Suppressor macrophage treated with lipopolysaccharide for 4 hours (primary cell): ENCODE measurements at regions not wholly inside any gene's neighbourhood (a gene's known extent, or its start where the extent isn't known, plus 50 kb on each side); places are given as distances from the start of the nearest gene placed in this dataset.
"Not testable (repeated sequence)": the region's sequence is repeated elsewhere in the genome, so short reads cannot be mapped to it uniquely, and the experiment has no call there.

Experiments
- DNase-seq: peaks from one replicate; pipeline ENCODE4 v3.0.0-alpha.2; 2020

- DNase-seq: no peak
Observed at GRCh38 chr2:120539937-120540718, 194.2 kb downstream of the INHBB start.

DNA sequence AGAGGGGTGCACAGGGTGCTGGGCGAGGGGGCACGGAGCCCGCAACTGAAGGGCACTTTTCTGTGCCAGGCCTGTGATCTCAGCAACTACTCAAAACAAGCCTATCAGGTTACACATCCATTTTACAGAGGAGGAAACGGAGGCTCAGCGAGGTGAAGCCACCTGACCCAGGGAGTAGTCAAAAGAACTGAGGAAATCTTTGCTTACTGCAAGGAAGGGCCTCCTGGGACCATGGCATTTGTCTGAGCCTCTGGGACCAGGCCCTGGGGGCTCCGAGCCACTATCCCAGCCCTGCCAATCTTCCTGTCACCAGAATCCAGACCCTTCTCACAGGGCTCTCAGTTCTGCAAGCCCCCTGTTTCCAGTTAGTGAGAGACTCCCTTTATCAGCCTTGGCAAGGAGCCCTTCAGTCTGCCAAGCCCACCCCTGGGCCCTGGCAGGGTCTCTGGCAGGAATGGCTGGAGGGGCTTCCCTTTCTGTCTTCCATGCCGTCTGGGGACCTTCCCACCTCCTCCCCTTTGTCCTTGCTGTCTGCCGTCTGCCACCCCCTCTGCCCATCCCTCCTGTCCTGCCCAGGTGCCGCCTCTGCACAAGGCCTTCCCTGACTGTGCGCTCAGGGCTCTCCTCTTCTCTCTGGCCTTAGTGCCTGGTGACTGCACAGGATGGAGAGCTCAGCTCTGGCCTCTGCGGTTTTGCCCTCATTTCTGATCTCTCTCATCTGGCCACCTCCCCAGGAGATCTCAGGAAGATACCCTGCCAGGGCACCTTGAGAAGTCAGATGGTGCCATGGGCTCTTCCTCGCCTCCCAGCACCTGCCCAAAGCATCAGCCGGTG, 194.7 kb upstream of the GLI2 start:
- no peak for DNase-seq

DNA sequence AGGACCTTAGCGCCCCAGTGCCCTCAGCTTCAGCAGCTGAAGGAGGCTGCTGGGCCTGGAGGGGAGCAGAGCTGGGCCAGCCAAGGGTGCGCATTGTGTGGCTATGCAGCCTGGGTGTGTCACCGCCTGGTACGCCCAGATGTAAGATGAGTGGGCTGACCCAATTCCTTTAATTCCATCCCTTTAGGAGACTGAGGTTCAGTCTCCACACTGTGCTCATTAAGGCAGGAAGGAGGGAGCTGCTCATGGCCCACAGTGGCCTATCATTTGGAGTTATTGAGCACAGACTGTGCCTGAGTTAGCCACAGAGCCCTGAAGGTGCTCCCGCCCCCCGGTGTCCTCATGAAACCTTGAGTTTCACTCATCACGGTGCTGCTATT, 194.1 kb upstream of the GLI2 start:
- no peak for DNase-seq

DNA sequence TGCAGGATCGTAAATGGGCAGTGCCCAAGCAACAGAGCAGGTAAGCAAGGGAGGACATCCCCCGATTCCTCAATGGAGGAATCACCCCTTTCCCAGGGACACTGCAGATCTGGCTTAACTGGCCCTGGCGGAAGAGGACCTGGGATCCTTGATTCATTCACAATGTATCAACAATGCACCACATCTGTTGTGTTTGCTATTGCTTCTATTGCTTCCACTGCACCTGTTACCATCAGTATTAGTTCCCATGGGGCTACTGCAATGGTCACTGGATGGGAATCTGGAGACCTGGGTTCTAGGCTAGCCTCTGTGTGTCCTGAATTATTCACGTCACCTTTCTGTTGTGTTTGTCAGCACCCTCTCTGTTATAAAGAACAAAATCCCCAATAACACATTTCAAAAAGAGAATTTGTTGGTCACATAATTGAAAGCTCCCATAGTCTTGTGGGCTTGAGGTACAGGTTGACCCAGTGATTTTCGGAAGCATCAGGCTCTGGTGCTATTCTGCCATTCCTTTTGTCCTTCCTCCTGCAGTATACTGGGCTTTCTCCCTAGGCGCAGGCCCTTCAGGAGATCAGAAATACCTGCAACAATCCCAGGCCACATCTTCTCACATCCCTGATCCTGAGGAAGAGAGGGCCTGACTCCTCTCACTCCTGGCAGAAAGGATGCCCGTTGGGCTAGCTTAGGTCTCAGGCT, 193.5 kb upstream of the GLI2 start:
- no peak for DNase-seq

DNA sequence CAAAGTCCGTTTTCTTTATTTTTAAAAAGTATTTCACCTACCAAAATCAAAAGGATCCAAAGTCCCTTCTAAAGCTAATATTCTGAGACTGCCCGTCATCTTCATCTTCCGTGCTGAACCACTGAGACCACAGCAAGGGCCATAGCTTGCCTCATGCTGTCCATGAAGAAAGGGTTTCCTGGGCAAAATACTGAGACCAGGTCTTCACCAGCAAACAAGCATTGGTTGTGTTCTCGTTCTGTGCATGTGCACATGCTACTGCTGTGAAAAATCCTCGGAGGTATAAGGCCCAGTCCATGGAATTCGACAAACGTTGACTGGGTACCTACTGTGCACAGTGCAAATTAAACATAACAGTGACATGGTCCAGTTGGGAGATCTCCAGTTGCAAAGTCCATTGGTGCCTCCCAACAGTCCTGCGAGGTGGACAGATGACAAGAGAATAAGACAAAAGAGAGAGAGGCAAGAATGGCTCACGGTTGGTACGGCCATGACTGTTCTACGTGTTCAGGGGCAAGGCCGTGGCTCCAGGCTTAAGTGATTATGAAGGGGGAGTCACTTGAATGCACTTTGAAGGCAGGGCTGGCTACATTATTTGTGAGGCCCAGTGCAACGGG, 192.6 kb upstream of the GLI2 start:
- no peak for DNase-seq

DNA sequence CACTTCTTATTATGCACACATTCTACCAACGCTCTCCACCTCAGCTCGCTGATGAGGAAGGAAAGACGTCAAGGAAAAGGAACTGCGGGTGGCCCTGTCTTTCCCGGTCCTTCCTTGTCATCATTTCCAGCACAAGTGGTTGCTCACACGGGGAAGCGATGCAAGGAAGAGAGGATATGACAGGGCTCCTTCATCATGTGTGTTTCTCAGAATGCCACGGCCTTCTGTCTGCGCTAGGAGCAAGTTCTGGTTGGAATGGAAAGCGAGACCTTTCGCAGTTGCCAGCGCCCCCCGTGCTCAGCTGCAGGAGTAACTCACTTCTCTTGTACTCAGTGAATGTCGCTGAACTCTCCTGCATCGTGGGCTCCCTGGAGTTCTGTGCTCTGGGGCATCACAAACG, 191.8 kb upstream of the GLI2 start:
- peak; percentile 58 for DNase-seq

DNA sequence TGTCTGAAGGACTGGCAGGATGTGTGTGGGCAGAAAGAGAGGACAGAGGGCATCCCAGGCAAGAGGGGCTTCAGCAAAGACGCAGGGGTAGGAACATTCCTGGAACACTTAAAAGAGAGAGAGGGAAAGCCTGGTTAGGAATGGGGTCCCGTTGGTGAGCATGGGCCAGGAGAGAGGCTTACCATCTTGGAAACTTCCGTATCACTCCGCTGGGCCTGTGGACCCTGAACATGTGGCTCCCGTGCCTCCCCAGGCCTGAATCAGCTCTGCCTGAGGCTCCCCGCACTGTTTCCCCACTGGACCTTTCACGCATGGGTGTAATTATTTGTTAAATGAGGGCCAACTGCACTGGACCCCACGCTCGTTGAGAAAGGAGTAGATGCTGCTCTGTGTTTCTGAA, 191.1 kb upstream of the GLI2 start:
- DNase-seq: no peak

DNA sequence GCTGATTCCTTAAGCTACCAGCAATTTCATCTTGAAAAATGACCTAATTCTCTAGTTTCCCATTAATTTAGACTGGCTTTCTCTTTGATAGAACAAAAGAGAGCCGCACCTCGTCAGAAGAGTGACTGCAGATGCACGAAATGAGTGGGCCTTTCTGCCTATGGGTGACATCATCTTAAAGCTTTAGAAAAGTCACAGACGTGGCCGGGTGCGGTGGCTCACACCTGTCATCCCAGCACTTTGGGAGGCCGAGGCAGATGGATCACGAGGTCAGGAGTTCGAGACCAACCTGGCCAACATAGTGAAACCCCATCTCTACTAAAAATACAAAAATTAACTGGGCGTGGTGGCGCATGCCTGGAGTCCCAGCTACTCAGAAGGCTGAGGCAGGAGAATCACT, 190.7 kb upstream of the GLI2 start:
- DNase-seq: not testable (repeated sequence)

GRCh38 chr2:120545521-120546047, 190.1 kb upstream of the GLI2 start:
- no peak for DNase-seq

GRCh38 chr2:120546048-120546864, 189.4 kb upstream of the GLI2 start:
- peak; percentile 73 for DNase-seq

- no peak for DNase-seq
Observed at GRCh38 chr2:120546865-120547390, 188.7 kb upstream of the GLI2 start.

DNA sequence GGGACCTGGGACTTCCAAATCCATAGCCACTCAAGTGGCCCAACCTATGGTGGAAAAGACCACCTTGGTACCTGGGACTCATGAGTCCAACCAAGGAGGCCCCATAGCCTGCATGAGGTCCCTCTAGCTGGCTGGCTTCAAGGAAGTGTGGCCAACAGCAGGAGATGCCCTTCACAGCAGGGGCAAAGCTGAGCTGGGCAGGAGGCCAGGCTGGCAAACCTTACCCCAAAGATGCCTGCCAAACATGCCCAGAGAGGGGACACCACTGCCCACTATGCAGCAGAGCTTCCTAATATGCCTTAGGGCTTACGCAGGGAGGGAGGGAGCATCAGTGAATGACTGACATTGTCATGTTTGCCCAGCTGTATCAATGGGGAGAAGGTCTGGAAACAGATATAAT, 188.0 kb upstream of the GLI2 start:
- DNase-seq: no peak

GRCh38 chr2:120548627-120549608, 186.8 kb upstream of the GLI2 start:
- DNase-seq: no peak

GRCh38 chr2:120549841-120550240, 185.8 kb upstream of the GLI2 start:
- no peak for DNase-seq

DNA sequence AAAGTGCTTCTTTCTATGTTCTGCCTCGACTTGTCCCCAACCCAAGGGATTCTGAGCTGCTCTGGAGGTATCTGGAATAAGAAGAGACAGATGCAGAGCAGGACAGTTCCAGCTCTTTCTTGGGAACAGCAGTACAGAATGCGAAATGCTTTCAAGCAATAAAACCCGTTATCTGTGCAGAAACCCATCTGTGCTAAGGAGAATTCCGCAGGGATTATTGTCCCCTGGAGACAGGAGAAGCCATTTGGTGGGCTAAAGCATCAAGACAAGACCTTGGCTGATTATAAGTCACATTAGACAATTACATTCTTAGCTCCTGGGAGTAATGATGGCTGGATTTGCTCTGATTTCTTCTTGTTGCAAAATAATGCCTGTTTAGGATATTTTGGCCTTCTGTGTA, 185.4 kb upstream of the GLI2 start:
- DNase-seq: no peak

- no peak for DNase-seq
Observed at GRCh38 chr2:120550893-120551446, 184.7 kb upstream of the GLI2 start.

DNA sequence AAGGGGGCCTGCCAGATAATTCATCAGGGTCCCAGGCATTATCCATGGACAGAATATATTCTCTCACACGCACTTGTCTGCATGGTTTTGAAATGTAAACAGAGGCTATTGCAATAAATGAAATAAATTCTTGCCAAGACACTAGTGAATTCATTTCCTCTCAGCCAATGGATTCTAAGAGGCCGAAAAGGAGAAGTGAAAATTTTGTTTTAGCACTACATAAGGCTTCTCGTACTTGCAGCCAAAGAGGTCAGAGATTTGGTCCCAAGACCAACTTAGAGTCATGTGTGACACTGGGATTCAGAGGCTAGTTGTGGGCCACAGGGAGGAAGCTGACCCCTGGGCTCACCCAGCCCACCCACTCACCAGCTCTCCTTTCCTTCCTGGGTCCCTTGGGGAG, 184.1 kb upstream of the GLI2 start:
- peak; percentile 77 for DNase-seq

- DNase-seq: no peak
Observed at GRCh38 chr2:120552079-120552478, 183.6 kb upstream of the GLI2 start.

DNA sequence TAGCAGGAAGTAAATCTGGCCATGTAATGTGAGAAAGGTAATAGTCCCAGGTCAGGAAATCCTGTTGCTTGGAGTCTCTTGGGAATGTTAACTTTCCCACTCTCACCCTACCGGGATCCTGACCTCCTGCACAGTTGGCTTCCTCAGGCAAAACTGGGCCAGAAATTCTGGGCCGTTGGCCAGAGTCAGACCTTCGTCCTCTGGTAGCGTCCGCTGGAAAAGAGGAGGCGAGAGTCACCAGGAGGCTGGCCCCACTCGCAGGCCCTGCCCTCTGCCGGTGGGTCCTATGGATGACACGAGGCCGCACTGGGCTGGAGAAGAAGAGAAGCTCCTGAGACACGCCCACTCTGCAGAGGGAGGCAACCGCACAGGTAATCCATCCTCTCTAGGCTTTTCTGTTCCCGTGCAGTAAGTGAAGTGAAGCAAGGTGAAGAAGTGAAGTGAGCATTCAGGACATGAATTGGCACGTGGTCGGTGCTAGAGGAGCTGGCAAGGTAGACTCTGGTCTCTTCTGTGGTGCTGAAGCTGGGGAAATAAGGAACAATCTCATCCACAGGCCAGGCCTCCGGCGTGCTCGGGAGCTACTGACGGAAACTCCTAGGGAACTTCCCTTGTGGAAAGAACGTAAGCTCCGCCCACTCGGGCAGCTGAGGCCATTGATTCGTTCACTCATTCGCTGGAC, 182.7 kb upstream of the GLI2 start:
- DNase-seq: peak; percentile 57

DNA sequence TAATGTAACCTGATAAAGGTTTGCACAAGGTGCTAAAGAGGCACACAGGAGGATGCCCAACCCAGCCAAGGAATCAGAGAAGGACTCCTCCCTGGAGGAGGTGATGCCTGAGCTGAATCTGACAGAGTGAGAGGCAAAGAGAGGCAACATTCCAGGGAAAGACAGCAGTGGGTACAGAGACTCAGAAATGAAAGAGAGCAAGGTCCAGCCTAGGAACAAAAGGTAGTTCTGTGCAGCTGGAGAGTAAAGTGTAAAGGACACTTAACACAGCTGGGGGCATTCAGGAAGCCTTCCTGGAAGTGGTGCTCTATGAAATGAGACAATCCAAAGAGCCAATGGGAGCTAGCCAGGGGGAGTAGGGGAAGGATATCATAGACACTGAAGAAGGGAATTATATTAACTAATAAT, 181.0 kb upstream of the GLI2 start:
- DNase-seq: no peak
